A549 (cell line): ENCODE measurements at regions not wholly inside any gene's neighbourhood (a gene's known extent, or its start where the extent isn't known, plus 50 kb on each side); places are given as distances from the start of the nearest gene placed in this dataset.

ENCODE experiments used
- ATAC-seq, 2 experiments: fragments of 200-7000 bp in 1 of 2; fragments of >200 bp in 1 of 2; cut with Nextera tagmentation in 1 of 2; cut with Tn5 transposase in 1 of 2; 3 replicates each; pipeline versions ENCODE4 v1.8.0 to v1.9.1; 2018 to 2020; ENCODE audit warnings: mild to moderate bottlenecking in 1 of 2, moderate library complexity in 1 of 2
- CTCF ChIA-PET: fragments of 300-600 bp; sonication (Branson Sonifier 250); formaldehyde crosslinking; extraction: SDS; loops from one replicate; lab custom pipeline; 2021; ENCODE audit warnings: antibody characterized with exemption, inconsistent platforms; lab: Yijun Ruan, JAX
- POLR2A ChIA-PET: fragments of 350-600 bp; formaldehyde crosslinking; extraction: SDS; loops from one replicate; lab custom pipeline; 2021; ENCODE audit warnings: antibody characterized with exemption, inconsistent platforms; lab: Yijun Ruan, JAX
- DNase-seq, 2 experiments: peaks; one replicate each; pipeline versions ENCODE4 v3.0.0 to v3.0.0-alpha.2; 2011 to 2016; ENCODE audit warnings: low read depth in 1 of 2, low spot score in 1 of 2
- FAIRE-seq: peaks from 2 replicates; lab custom pipeline; 2011; peaks lifted over from hg19 to GRCh38; lab: Jason Lieb, UNC
- H3K27ac ChIP-seq, 2 experiments: fragments of >200 bp; sonication (Bioruptor Twin); formaldehyde crosslinking; 3 replicates each; pipeline ENCODE4 v1.5.1; 2016 to 2017
- H3K4me1 ChIP-seq: fragments of >200 bp; sonication (Bioruptor Twin); formaldehyde crosslinking; 3 replicates; pipeline ENCODE4 v1.6.1; 2016
- H3K4me2 ChIP-seq: fragments of >200 bp; sonication (Bioruptor Twin); formaldehyde crosslinking; 3 replicates; pipeline ENCODE4 v1.6.1; 2016
- H3K4me3 ChIP-seq: fragments of >200 bp; sonication (Bioruptor Twin); formaldehyde crosslinking; 3 replicates; pipeline ENCODE4 v1.5.1; 2016
- H3K9me3 ChIP-seq: fragments of >200 bp; sonication (Bioruptor Twin); formaldehyde crosslinking; 3 replicates; pipeline ENCODE4 v1.6.1; 2016
- CBX2 ChIP-seq: fragments of 200-600 bp; sonication (generic); IDR thresholded peaks from 2 replicates; pipeline ENCODE4 v1.6.1; 2016; ENCODE audit warnings: low read depth, mild to moderate bottlenecking, borderline replicate concordance
- CEBPB ChIP-seq, 2 experiments: fragments of >200 bp in 1 of 2; sonication (Bioruptor Twin) in 1 of 2; formaldehyde crosslinking in 1 of 2; IDR thresholded peaks; 2 replicates each; pipeline ENCODE4 v1.6.1; 2012 to 2016
- CHD2 ChIP-seq: fragments of 150-350 bp; IDR thresholded peaks from 2 replicates; pipeline ENCODE4 v1.6.1; 2014; ENCODE audit warnings: low read length; ENCODE audit not compliant: partially characterized antibody
- CHD4 ChIP-seq: fragments of 200-600 bp; sonication (generic); IDR thresholded peaks from 2 replicates; pipeline ENCODE4 v1.6.1; 2016; ENCODE audit warnings: antibody characterized with exemption, mild to moderate bottlenecking, borderline replicate concordance
- EHF ChIP-seq: fragments of 250-450 bp; sonication (Bioruptor Pico); IDR thresholded peaks from 2 replicates; pipeline ENCODE4 v1.5.0; 2020; ENCODE audit warnings: mild to moderate bottlenecking
- FOSL2 ChIP-seq, 2 experiments: fragments of 450-650 bp in 1 of 2; fragments of >200 bp in 1 of 2; sonication (Bioruptor Twin) in 1 of 2; formaldehyde crosslinking; IDR thresholded peaks; 2 replicates each; pipeline versions ENCODE4 v1.5.0 to v1.6.1; 2016 to 2020; ENCODE audit warnings: mild to moderate bottlenecking in 1 of 2, moderate library complexity in 1 of 2
- GATA3 ChIP-seq: IDR thresholded peaks from 2 replicates; pipeline ENCODE4 v1.6.1; 2012; ENCODE audit warnings: borderline replicate concordance
- HES2 ChIP-seq: fragments of >200 bp; sonication (Bioruptor Twin); formaldehyde crosslinking; IDR thresholded peaks from 2 replicates; pipeline ENCODE4 v1.6.1; 2016
- HOXB5 ChIP-seq: fragments of 250-450 bp; sonication (Bioruptor Pico); IDR thresholded peaks from 2 replicates; pipeline ENCODE4 v1.5.0; 2020; ENCODE audit warnings: mild to moderate bottlenecking, moderate library complexity
- MAZ ChIP-seq: fragments of 150-350 bp; IDR thresholded peaks from 2 replicates; pipeline ENCODE4 v1.6.1; 2014; ENCODE audit warnings: antibody characterized with exemption, low read depth, low read length, borderline replicate concordance
- MYC ChIP-seq: IDR thresholded peaks from 2 replicates; pipeline ENCODE4 v1.6.1; 2012; ENCODE audit warnings: mild to moderate bottlenecking, inconsistent platforms, low read length, improper control_type of control experiment, borderline replicate concordance
- NFE2L2 ChIP-seq: fragments of 150-350 bp; conservative IDR thresholded peaks from 2 replicates; pipeline ENCODE4 v1.6.1; 2014; ENCODE audit warnings: low read length
- NPAS2 ChIP-seq: fragments of 250-450 bp; sonication (Bioruptor Pico); IDR thresholded peaks from 2 replicates; pipeline ENCODE4 v1.8.0; 2022; ENCODE audit warnings: mild to moderate bottlenecking, moderate library complexity, borderline replicate concordance
- POLR2A ChIP-seq: IDR thresholded peaks from 2 replicates; pipeline ENCODE4 v1.6.1; 2012; ENCODE audit warnings: mild to moderate bottlenecking, low read length
- RAD21 ChIP-seq, 2 experiments: fragments of >200 bp in 1 of 2; sonication (Bioruptor Twin) in 1 of 2; formaldehyde crosslinking in 1 of 2; IDR thresholded peaks in 1 of 2; conservative IDR thresholded peaks in 1 of 2; 2 replicates in 1 of 2; 3 replicates in 1 of 2; pipeline ENCODE4 v1.6.1; 2012 to 2018; ENCODE audit warnings: inconsistent platforms in 1 of 2
- RARB ChIP-seq: fragments of 250-450 bp; sonication (Bioruptor Pico); IDR thresholded peaks from 2 replicates; pipeline ENCODE4 v1.8.0; 2021; ENCODE audit warnings: mild to moderate bottlenecking, moderate library complexity
- RCOR1 ChIP-seq: fragments of 150-350 bp; IDR thresholded peaks from 2 replicates; pipeline ENCODE4 v1.6.1; 2014; ENCODE audit warnings: antibody characterized with exemption, low read length, low read depth
- RNF2 ChIP-seq: fragments of 200-600 bp; sonication (generic); IDR thresholded peaks from 2 replicates; pipeline ENCODE4 v1.6.1; 2016; ENCODE audit warnings: low read depth, mild to moderate bottlenecking, antibody characterized with exemption, moderate library complexity, borderline replicate concordance
- SMC3 ChIP-seq: fragments of >200 bp; sonication (Bioruptor Twin); formaldehyde crosslinking; IDR thresholded peaks from 3 replicates; pipeline ENCODE4 v1.6.1; 2018; ENCODE audit warnings: inconsistent platforms
- TP53 ChIP-seq: fragments of 250-450 bp; sonication (Bioruptor Pico); IDR thresholded peaks from 2 replicates; pipeline ENCODE4 v1.5.0; 2021; ENCODE audit warnings: mild to moderate bottlenecking, moderate library complexity
- ZFP36 ChIP-seq: fragments of 450-650 bp; IDR thresholded peaks from 2 replicates; pipeline ENCODE4 v1.6.1; 2014; ENCODE audit warnings: borderline replicate concordance; ENCODE audit not compliant: partially characterized antibody
- ZNF302 ChIP-seq: fragments of 250-450 bp; sonication (Bioruptor Pico); IDR thresholded peaks from 2 replicates; pipeline ENCODE4 v1.9.0; 2021; ENCODE audit warnings: inconsistent platforms, mild to moderate bottlenecking, moderate library complexity
- WGBS: methylation state at CpG from one replicate; pipeline ENCODE4 v1.1.6; 2017; ENCODE audit errors: missing lambda C conversion rate; 5-methylcytosine and 5-hydroxymethylcytosine counted together
- TF ChIP-seq, protein P1 (sequence below): fragments of 450-650 bp; IDR thresholded peaks from 2 replicates; pipeline ENCODE4 v1.6.1; 2014; ENCODE audit warnings: antibody characterized with exemption
- TF ChIP-seq, protein P2 (sequence below): IDR thresholded peaks from 2 replicates; pipeline ENCODE4 v1.6.1; 2012
- TF ChIP-seq, protein P3 (sequence below): fragments of >200 bp; sonication (Bioruptor Twin); formaldehyde crosslinking; IDR thresholded peaks from 3 replicates; pipeline ENCODE4 v1.6.1; 2016

- CTCF ChIA-PET = no interaction called here
- TF ChIP-seq HOXB5 (no peak), ZFP36 (no peak), SMC3 (no peak), MAZ (no peak), POLR2A (no peak), RAD21 (conservative IDR thresholded peaks at IDR 0.05 in 1 of 2, IDR thresholded peaks at IDR 0.05 in 1 of 2) (no peak), GATA3 (no peak), HES2 (no peak), CEBPB (IDR thresholded peaks at IDR 0.05) (no peak), CHD2 (no peak), ZNF302 (CRISPR knock-in tag) (no peak), MYC (no peak), RARB (CRISPR knock-in tag) (no peak), CBX2 (no peak), RNF2 (no peak), RCOR1 (no peak), CHD4 (no peak)
- TF ChIP-seq, protein P1, sequence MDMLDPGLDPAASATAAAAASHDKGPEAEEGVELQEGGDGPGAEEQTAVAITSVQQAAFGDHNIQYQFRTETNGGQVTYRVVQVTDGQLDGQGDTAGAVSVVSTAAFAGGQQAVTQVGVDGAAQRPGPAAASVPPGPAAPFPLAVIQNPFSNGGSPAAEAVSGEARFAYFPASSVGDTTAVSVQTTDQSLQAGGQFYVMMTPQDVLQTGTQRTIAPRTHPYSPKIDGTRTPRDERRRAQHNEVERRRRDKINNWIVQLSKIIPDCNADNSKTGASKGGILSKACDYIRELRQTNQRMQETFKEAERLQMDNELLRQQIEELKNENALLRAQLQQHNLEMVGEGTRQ = no peak
- TF ChIP-seq, protein P2, sequence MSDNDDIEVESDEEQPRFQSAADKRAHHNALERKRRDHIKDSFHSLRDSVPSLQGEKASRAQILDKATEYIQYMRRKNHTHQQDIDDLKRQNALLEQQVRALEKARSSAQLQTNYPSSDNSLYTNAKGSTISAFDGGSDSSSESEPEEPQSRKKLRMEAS = no peak
- Histone ChIP-seq H3K27ac (no peak overlapping the region), H3K9me3 (0 out of 3 replicates have a peak, but pooled peaks cover 3% of the 10 kb centered on the region), H3K4me2 (no peak overlapping the region), H3K4me1 (no peaks in the 10 kb centered on the region), H3K4me3 (no peak overlapping the region)
- no peak for FAIRE-seq
- DNase-seq = no peak
- no peak for ATAC-seq
- WGBS = 83% methylated on average over 6 of the region's 7 CpGs
- POLR2A ChIA-PET = no interaction called here
These were observed 76.7 kb upstream of the SORBS2 start for GRCh38 chr4:185888676-185889075.

DNA sequence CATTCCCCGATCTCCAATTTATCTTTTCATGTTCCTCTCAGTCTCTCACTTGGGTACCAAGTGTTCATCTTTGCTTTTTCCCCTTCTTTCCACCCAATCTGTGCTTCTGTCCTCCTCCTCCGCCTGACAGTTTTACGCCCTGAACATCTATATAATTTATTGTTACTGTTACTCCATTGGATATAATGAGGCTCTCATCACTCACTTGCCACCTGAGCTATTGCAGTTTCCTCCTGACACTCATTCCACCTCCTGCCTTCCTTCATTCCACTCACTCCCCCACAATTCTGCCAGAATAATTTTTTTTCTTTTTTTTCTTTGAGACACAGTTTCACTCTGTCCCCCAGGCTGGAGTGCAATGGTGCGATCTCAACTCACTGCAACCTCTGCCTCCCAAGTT lies 77.6 kb upstream of the SORBS2 start:
- Histone ChIP-seq H3K4me1 (no peaks in the 10 kb centered on the region), H3K4me2 (no peak overlapping the region), H3K27ac (no peak overlapping the region), H3K9me3 (0 out of 3 replicates have a peak, but pooled peaks cover 3% of the 10 kb centered on the region), H3K4me3 (no peak overlapping the region)
- FAIRE-seq (no peak), ATAC-seq (no peak), DNase-seq (no peak)
- CTCF ChIA-PET = no interaction called here
- POLR2A ChIA-PET = no interaction called here
- TF ChIP-seq TP53 (no peak), EHF (no peak), NPAS2 (CRISPR knock-in tag) (no peak), RAD21 (conservative IDR thresholded peaks at IDR 0.05 in 1 of 2, IDR thresholded peaks at IDR 0.05 in 1 of 2) (no peak), ZFP36 (no peak), RNF2 (no peak), CEBPB (IDR thresholded peaks at IDR 0.05) (no peak), NFE2L2 (no peak), FOSL2 (IDR thresholded peaks at IDR 0.05) (no peak), FOSL2 (CRISPR knock-in tag; IDR thresholded peaks at IDR 0.05) (no peak)
- TF ChIP-seq, protein P2 = no peak
- TF ChIP-seq, protein P3, sequence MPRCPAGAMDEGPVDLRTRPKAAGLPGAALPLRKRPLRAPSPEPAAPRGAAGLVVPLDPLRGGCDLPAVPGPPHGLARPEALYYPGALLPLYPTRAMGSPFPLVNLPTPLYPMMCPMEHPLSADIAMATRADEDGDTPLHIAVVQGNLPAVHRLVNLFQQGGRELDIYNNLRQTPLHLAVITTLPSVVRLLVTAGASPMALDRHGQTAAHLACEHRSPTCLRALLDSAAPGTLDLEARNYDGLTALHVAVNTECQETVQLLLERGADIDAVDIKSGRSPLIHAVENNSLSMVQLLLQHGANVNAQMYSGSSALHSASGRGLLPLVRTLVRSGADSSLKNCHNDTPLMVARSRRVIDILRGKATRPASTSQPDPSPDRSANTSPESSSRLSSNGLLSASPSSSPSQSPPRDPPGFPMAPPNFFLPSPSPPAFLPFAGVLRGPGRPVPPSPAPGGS = no peak
- 92% methylated on average over 4 of the region's 4 CpGs for WGBS
